OCI-LY3 (cell line): ENCODE measurements at regions not wholly inside any gene's neighbourhood (a gene's known extent, or its start where the extent isn't known, plus 50 kb on each side); places are given as distances from the start of the nearest gene placed in this dataset.
"Not testable (repeated sequence)": the region's sequence is repeated elsewhere in the genome, so short reads cannot be mapped to it uniquely, and the experiment has no call there.

ENCODE experiments used
- H2AFZ ChIP-seq: fragments of 200-600, 300-600 bp; shearing (Covaris generic); 2 replicates; pipeline ENCODE4 v1.6.0; 2014; ENCODE audit warnings: antibody characterized with exemption, low read depth, low read length
- H3K27ac ChIP-seq: fragments of 200-600, 300-600 bp; sonication (generic); 2 replicates; pipeline ENCODE4 v1.5.1; 2014; ENCODE audit warnings: mild to moderate bottlenecking, low read length, moderate library complexity, mixed read lengths
- H3K27me3 ChIP-seq: fragments of 200-600, 300-600 bp; sonication (generic); 2 replicates; pipeline ENCODE4 v1.6.1; 2014; ENCODE audit warnings: low read depth, low read length, mixed read lengths
- H3K36me3 ChIP-seq: fragments of 200-600, 300-600 bp; sonication (generic); replicated peaks from 2 replicates; pipeline ENCODE3; 2014; ENCODE audit warnings: low read depth, low read length, mixed read lengths
- H3K4me1 ChIP-seq: fragments of 300-600, 200-600 bp; sonication (generic); 2 replicates; pipeline ENCODE4 v1.6.1; 2014; ENCODE audit warnings: low read length, mixed read lengths
- H3K4me2 ChIP-seq: fragments of 200-600, 300-600 bp; sonication (generic); 2 replicates; pipeline ENCODE4 v1.6.1; 2014; ENCODE audit warnings: low read length, mixed read lengths
- H3K4me3 ChIP-seq: fragments of 300-600, 200-600 bp; sonication (generic); 2 replicates; pipeline ENCODE4 v1.5.1; 2014; ENCODE audit warnings: antibody characterized with exemption, mild to moderate bottlenecking, low read length, moderate library complexity
- H3K79me2 ChIP-seq: fragments of 300-600, 200-600 bp; shearing (Covaris generic); 2 replicates; pipeline ENCODE4 v1.6.1; 2014; ENCODE audit warnings: mild to moderate bottlenecking, low read length, mixed read lengths
- H3K9ac ChIP-seq: fragments of 300-600, 200-600 bp; shearing (Covaris generic); 2 replicates; pipeline ENCODE4 v1.6.0; 2014; ENCODE audit warnings: mild to moderate bottlenecking, low read length, moderate library complexity
- H3K9me3 ChIP-seq: fragments of 200-600, 300-600 bp; shearing (Covaris generic); 2 replicates; pipeline ENCODE4 v1.6.1; 2014; ENCODE audit warnings: low read length, mixed read lengths; ENCODE audit not compliant: insufficient read depth
- H4K20me1 ChIP-seq: fragments of 200-600, 300-600 bp; sonication (generic); 2 replicates; pipeline ENCODE4 v1.6.1; 2016; ENCODE audit warnings: low read length, mixed read lengths; ENCODE audit not compliant: insufficient read depth
- EZH2phosphoT487 ChIP-seq: fragments of 200-600 bp; shearing (Covaris generic); IDR thresholded peaks from 2 replicates; pipeline ENCODE4 v1.6.1; 2018; ENCODE audit warnings: antibody characterized with exemption, mixed run types, low read depth
- TF ChIP-seq, protein P1 (sequence below): fragments of 200-600, 300-600 bp; sonication (generic); IDR thresholded peaks from 2 replicates; pipeline ENCODE4 v1.5.1; 2014; ENCODE audit warnings: antibody characterized with exemption, low read length, low read depth

- TF ChIP-seq, protein P1, sequence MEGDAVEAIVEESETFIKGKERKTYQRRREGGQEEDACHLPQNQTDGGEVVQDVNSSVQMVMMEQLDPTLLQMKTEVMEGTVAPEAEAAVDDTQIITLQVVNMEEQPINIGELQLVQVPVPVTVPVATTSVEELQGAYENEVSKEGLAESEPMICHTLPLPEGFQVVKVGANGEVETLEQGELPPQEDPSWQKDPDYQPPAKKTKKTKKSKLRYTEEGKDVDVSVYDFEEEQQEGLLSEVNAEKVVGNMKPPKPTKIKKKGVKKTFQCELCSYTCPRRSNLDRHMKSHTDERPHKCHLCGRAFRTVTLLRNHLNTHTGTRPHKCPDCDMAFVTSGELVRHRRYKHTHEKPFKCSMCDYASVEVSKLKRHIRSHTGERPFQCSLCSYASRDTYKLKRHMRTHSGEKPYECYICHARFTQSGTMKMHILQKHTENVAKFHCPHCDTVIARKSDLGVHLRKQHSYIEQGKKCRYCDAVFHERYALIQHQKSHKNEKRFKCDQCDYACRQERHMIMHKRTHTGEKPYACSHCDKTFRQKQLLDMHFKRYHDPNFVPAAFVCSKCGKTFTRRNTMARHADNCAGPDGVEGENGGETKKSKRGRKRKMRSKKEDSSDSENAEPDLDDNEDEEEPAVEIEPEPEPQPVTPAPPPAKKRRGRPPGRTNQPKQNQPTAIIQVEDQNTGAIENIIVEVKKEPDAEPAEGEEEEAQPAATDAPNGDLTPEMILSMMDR: no peak
- TF ChIP-seq EZH2phosphoT487: no peak
- H3K27ac ChIP-seq: no peak overlapping the region
Measured at GRCh38 chr2:236354973-236355595, 90.9 kb upstream of the ASB18 start.

GRCh38 chr2:236355911-236356310, 91.7 kb upstream of the ASB18 start:
- TF ChIP-seq, protein P1: no peak
- TF ChIP-seq EZH2phosphoT487: no peak
- H3K4me2 ChIP-seq: no peak overlapping the region
- H3K79me2 ChIP-seq: no peaks in the 10 kb centered on the region
- no peaks in the 10 kb centered on the region for H4K20me1 ChIP-seq
- no peak overlapping the region for H3K27ac ChIP-seq
- no peaks in the 10 kb centered on the region for H3K36me3 ChIP-seq
- no peaks in the 10 kb centered on the region for H3K27me3 ChIP-seq
- H3K4me3 ChIP-seq: no peak overlapping the region
- H3K9ac ChIP-seq: no peak overlapping the region
- no peak overlapping the region for H2AFZ ChIP-seq
- no peaks in the 10 kb centered on the region for H3K9me3 ChIP-seq
- peaks cover 4% of the 10 kb centered on the region; the same call in 1 of the 2 replicates for H3K4me1 ChIP-seq

More at GRCh38 chr2:236354973-236355595, 90.9 kb upstream of the ASB18 start:
- H3K4me3 ChIP-seq: no peak overlapping the region
- H3K27me3 ChIP-seq: no peaks in the 10 kb centered on the region
- no peaks in the 10 kb centered on the region for H4K20me1 ChIP-seq
- H3K9me3 ChIP-seq: no peaks in the 10 kb centered on the region
- H3K36me3 ChIP-seq: no peaks in the 10 kb centered on the region
- H3K4me1 ChIP-seq: peaks cover 4% of the 10 kb centered on the region; the same call in 1 of the 2 replicates
- no peaks in the 10 kb centered on the region for H3K79me2 ChIP-seq
- H2AFZ ChIP-seq: no peak overlapping the region
- no peak overlapping the region for H3K9ac ChIP-seq
- H3K4me2 ChIP-seq: no peak overlapping the region

DNA sequence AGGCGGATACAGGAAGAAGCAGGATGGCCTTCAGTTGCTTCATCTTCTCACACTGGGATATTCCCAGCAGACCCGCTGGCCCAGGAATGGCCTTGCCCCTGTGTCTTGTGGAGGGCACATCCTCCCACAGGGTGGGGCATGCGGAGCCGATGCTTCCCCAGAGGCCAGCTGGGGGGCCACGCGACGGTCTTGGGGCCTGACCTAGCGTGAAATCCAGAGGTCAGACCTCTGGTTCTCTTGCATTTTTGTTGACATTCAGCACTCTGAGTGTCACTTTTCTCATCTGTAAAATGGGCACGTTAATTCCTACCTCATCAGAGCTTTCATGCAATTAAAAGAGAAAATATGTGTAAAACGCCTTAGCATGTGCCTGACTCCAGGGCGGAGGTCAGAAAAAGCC, 92.1 kb upstream of the ASB18 start:
- not testable (repeated sequence) for H3K4me2 ChIP-seq, H3K79me2 ChIP-seq, H3K4me3 ChIP-seq, H3K9ac ChIP-seq, H3K27me3 ChIP-seq, H3K9me3 ChIP-seq, H3K36me3 ChIP-seq, H3K4me1 ChIP-seq, H3K27ac ChIP-seq, H2AFZ ChIP-seq, H4K20me1 ChIP-seq

DNA sequence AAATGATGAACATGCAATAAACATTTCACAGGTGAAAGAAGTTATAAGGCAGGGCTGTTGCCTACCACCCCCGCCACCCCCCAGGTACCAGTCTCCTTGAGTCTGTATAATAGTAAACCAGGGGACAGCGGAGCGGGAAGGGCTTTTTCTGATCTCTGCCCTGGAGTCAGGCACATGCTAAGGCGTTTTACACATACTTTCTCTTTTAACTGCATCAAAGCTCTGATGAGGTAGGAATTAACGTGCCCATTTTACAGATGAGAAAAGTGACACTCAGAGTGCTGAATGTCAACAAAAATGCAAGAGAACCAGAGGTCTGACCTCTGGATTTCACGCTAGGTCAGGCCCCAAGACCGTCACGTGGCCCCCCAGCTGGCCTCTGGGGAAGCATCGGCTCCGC, 94.3 kb upstream of the ASB18 start:
- H4K20me1 ChIP-seq, H3K9ac ChIP-seq, H3K27me3 ChIP-seq, H3K36me3 ChIP-seq, H3K4me2 ChIP-seq, H3K9me3 ChIP-seq, H3K4me1 ChIP-seq, H2AFZ ChIP-seq, H3K27ac ChIP-seq, H3K79me2 ChIP-seq, H3K4me3 ChIP-seq: not testable (repeated sequence)

DNA sequence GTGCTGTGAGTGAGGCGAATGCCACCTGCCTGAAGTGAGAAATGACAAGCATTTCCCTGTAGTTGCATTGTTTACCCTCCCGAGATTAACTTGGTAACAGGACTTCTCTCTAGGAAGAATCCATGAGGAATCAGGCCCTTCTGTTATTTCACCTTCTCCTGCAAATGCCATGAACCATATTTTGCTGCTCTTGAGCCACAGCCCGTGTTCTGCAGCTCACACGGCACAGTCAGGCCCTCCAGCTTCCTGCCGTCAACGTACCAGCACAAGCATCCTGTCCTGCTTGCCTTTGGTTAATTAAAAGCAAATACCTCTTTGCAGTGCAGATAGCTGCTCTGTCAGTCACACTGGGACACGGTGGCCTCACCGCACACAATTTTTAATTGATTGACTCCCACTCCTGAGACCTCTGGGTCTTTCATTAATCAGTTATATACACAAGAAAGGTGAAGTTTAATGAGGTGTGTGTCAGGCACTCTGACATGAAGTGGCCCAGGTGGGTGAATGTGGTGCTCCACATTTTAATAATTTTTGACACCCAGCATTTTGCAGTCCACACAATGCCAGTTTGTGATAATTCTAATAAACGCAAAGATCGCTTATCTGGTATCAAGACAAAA, 95.3 kb upstream of the ASB18 start:
- Histone ChIP-seq H3K4me1 (no peaks in the 10 kb centered on the region), H3K4me3 (no peak overlapping the region), H3K4me2 (no peak overlapping the region), H3K9ac (no peak overlapping the region), H3K27me3 (no peaks in the 10 kb centered on the region), H3K79me2 (no peaks in the 10 kb centered on the region), H3K9me3 (no peaks in the 10 kb centered on the region), H4K20me1 (no peaks in the 10 kb centered on the region), H2AFZ (no peak overlapping the region), H3K36me3 (no peaks in the 10 kb centered on the region), H3K27ac (no peak overlapping the region)
- no peak for TF ChIP-seq EZH2phosphoT487
- TF ChIP-seq, protein P1: no peak
